Activated T-cell treated with anti-CD3 and anti-CD28 coated beads for 1 hour (primary cell): ENCODE measurements at regions not wholly inside any gene's neighbourhood (a gene's known extent, or its start where the extent isn't known, plus 50 kb on each side); places are given as distances from the start of the nearest gene placed in this dataset.
A peak's percentile ranks its signal among the peaks of the same experiment; 100 is the strongest.
"Not testable (repeated sequence)": the region's sequence is repeated elsewhere in the genome, so short reads cannot be mapped to it uniquely, and the experiment has no call there.

Experiments
- DNase-seq: peaks from one replicate; pipeline ENCODE4 v3.0.0-alpha.2; 2020; ENCODE audit warnings: low read depth

DNA sequence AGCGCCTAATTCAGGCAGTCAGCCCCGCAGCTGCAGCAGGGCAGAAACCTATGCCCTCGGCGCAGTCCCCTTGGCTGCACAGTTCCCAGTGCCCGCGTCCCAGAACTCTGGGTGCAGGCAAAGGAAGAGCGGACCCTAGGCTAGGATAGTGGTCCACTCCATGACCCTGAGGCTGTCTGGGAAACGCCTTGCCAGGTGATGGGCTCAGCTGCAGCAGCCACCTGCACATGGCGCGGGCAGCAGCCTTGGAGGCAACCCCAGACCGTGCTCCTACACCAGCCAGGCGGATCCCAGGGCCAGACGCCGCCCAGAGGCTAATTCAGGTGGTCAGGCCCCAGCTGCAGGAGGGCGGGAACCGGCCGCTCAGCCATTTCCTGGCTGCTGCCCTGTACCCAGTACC lies 83.0 kb downstream of the POTEC start:
- not testable (repeated sequence) for DNase-seq

DNA sequence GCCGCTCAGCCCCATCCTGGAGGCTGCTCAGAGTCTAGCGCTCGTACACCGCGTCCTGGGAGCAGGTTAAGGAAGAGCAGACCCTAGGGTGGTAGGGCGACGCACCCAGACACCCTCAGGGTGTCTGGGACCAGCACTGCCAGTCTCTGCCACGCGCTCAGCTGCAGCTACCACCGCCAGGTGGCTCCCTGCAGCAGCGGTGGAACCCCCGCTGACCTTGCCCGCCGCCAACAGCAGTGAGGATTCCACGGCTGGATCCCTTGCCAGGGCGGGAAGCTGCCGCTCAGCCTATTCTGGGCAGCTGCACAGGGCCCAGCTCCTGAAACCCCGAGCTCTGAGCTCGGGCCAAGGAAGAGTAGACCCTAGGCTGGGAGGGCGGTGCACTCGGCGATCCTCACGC lies 83.6 kb downstream of the POTEC start:
- DNase-seq, result not testable (repeated sequence)

DNA sequence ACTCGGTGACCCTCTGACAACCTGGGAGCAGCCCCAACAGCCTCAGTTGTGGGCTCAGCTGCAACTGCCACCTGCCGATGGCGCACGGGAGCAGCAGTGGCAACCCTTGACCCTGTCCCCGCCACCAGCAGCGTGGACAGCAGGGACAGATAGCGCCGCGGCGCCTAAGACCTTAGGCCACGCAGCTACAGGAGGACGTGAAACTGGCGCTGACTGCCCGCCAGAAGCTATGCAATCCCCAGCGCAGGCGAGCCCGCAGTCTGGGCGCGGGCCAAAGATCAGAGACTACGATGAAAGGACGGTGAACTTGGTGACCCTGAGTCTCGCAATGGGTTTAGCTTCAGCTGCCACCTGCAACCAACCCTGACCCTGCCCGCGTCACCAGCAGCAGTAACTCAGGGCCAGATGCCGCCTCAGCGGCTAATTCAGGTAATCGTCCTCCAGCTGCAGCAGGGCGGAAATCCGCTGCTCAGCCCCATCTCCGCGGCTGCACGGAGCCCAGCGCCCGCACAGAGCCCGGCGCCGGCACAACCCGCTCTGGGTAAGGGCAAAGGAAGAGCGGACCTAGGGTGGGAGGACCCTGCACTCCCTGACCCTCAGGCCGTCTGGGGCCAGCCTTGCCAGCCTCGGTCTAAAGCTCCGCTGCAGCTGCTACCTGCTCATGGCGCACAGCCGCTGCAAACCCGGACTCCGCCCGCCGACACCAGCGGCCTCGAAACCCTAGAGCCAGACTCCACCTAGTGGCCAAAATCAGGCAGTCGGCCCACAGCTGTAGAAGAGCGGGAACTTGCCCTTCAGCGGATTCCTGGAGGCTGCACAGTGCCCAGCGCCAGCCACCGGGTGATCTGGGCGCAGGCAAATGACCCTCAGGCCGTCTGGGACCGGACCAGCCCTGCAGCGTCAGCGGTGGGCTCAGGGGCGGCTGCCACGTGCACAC lies 85.1 kb downstream of the POTEC start:
- peak; percentile 54 for DNase-seq

DNA sequence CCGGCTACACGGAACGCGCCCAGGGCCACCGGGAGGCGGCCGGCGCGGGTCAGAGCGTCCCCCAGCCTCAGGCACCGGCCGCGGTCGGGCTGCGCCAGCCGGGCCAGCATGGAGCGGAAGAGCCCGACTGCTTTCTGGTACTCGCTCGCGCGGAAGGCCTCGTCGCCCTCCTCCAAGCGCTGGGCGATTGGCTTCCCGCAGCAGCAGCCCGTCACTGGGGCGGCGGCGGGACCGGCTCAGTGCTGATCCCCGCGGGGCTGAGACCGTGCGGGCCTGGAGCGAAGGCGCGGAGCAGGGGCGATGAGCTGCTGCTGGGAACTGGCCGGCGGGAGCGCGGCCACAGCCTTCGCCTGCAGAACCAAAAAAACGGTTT lies 92.8 kb downstream of the POTEC start:
- DNase-seq, result peak; percentile 17

DNA sequence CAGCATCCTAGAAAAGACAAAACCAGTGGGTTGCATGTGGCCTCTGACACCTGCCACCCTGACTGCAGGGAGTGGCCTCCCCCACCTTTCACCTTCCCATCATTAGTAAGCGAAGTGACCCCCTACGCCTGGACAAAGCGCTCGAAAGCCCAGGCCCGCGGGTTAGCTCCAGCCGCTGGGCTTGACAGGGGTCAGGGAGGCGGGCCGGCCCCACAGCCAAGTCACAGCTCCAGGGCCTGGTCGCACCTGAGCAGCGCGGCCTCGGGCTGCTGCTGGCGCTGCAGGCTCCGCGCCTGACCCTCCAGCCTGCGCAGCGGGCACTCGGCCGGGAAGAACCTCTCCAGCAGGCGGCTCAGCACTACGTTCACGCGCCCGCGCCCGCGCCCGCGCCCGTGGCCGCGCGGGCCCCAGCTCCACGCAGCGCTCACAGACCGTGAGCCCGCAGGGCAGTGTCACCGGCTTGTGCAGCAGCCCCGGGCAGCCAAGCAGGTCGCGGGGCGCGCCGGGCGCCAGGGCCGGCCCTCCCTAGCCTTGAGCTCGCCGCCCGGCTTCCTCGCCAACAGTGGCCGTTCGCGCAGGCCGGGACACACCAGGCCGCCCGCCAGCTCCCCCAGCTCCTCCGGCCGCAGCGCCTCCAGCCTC lies 93.3 kb downstream of the POTEC start:
- peak; percentile 16 for DNase-seq

DNA sequence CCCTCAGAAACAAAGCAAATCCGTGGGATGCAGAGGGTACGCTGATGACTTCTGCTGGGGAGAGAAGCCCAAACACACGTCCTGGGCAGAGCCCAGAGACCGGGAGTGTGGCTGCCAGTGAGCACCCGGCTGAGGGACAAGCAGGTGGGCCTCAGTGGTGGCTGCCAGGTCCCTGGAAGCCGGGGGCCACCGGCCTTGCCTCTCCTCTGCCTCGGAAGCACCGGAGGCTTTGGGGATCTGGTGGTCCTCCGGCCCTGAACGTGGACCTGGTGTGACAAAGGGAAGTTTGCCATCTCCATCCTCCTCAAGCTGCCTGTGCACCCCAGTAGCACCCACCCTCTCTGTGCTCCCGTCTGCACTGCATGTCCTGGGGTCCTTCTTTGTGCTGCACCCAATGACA lies 94.3 kb downstream of the POTEC start:
- DNase-seq, result not testable (repeated sequence)

DNA sequence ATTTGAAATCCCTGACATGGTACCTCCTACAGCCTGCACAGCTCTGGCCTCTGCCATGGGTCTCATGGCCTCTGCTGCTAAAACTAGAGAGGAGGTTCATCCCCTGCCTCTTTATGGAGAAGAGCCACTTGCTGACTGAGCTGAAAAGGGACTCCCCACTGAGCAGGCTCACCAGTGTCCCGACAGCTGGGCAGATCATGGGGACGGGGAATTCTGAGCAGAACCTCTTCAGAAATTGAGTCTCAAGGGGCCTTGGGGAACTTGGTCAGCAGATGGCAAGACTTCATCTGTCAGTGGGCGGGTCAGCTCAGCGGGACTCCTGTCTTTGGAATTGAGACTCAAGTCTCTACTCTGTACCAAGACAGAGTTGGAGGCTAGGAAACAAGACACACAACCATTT lies 95.7 kb downstream of the POTEC start:
- DNase-seq, result not testable (repeated sequence)

DNA sequence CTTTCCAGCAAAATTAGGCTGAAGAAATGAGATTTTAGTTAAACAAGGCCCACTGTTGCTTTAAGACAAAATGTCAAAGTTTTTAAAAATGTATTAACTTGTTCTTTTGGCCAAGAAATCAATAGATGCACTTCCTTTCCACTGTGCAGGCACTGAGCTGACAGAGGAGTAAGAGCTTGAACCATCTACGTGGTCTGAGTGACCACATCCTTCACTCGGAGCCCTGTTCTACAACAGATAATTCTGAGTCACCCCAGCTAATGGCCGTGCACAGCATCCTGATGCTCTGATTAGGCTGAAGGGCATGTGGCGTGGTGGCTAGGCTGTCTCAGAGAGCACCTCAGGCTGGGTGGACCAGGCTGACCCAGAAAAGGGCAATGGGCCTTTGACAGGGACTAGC lies 107.9 kb downstream of the POTEC start:
- not testable (repeated sequence) for DNase-seq

DNA sequence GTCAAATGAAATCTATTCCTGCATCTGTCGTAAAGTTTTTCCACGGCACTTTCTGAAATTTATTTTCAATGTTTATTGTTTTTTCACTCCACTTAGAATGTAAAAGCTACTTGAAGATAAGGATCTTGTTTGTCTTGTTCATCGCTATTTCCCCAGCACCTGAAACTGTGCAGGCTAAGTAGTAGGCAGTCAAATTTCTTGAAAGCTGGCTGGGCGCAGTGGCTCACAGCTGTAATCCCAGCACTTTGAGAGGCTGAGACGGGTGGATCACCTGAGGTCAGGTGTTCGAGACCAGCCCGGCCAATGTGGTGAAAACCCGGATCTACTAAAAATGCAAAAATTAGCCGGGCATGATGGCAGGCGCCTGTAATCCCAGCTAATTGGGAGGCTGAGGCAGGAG lies 111.0 kb downstream of the POTEC start:
- DNase-seq, result not testable (repeated sequence)

DNA sequence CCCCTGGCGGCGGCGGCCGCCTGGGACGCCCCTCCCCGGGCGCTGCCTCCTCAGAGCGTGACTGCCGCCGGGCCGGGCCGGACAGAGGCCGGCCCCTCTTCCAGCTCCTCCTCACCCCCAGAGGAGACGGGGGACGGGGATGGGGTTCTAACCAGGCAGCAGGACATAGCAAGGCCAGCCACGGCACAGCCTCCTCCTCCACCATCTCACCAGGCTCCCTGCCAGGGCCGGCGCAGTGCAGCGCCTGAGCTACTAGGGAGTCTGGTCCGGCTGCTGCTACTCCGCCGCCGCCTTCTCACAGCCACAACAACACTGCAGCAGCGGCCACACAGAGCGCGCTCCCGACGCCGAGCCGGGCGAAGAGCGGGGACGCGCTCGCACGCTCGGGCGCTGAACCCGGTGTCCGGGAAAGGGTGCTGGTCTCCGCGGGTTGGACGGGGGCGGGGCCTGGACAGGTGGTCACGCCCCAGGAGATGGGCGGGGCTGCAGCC lies 112.3 kb downstream of the POTEC start:
- peak; percentile 42 for DNase-seq

DNA sequence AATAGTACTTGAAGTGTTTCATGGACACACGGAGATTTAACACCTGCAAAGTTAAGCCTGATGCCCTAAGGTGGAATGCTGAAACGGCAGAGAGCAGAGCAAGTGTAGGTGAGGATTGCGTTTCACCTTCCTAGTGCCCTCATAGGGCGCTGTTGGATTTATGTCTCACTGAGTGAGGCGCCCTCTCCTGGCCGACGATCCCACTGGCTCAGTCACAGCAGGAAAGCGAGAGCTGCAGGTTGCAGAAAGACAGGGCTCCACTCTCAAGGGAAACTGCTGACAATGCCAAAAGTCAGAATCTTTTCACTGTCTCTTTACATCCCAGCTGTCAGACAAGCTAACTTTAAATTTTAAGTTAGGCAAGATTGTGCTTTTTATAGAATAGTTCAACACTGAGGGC lies 127.6 kb downstream of the POTEC start:
- peak; percentile 22 for DNase-seq

DNA sequence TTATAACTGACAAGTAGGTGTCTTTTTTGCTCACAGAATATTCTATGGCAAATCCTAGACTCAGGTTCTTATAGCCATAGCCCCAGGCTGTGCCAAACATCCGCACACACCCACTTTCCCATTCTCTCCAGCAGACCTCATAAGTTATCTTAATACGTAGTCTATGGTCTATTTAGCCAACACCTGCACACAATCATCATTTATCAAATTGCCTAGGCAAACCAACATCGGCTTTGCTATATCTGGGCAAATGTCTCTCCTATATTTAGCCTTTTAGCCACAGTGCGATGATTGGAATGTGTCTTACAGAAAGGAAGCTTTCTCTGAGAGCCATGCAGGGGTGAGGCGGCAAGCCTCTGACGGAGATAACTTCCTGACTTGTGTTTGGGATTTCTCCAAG lies 128.0 kb downstream of the POTEC start:
- not testable (repeated sequence) for DNase-seq

DNA sequence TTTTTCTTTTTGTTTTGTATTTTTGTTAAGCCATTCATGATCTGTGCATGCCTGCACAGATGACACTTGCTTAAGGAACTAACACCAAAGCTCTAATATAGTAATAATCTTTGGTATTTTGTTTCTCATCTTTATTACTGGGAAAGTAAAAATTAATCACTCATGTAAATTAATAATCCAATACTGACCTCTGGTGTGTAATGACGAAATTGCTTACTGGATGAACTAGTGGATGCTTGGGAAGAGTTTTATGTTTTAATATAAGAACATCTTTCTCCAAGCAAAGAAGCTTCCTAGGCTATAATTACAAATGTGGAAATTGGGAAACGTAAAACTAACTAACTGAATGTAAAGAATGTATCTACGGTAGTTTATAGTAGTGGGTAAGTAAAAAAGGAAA lies 147.9 kb downstream of the POTEC start:
- DNase-seq, result not testable (repeated sequence)

DNA sequence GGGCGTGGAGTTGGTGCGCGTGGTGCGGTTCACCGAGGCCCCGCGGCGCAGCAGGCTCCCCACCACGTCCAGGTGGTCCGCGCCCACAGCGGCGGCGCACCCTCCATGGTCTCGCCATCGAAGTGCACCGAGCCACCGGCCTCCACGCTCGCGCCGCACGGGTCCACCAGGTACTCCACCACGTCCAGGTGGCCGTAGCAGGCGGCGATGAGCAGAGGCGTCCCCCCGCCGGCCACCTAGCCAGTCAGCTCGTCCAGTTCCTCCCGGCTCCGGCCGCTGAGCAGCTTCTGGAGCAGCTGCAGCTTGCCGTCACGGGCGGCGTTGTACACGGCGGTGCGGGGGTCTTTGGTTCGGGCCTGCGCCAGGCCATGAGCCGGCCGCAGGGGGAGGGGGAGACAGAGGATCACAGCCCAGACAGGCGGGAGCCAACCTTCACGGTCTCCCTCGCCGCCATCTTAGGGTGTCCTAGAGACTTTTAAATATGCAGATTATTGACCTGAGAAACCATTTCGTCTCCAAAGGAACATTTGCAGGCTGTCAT lies 149.8 kb downstream of the POTEC start:
- not testable (repeated sequence) for DNase-seq

DNA sequence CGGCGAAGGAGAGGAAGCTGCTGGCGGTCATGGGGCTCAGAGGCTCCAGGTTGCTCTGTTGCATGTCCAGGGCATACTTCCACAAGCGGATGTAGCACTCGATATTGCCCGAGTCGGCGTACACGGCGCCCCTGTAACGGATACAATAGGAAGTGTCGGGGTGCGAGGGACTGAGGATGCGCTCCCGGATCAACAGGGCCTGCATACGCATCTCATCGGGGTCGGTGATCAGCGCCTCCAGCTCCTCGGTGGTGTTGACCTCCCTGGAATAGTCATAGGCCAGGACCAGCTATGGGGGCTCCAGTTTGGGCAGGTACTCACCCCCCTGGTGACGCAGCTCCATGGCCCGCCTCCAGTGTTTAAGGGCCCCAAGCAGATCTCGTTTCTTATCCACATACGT lies 150.8 kb downstream of the POTEC start:
- DNase-seq, result not testable (repeated sequence)

DNA sequence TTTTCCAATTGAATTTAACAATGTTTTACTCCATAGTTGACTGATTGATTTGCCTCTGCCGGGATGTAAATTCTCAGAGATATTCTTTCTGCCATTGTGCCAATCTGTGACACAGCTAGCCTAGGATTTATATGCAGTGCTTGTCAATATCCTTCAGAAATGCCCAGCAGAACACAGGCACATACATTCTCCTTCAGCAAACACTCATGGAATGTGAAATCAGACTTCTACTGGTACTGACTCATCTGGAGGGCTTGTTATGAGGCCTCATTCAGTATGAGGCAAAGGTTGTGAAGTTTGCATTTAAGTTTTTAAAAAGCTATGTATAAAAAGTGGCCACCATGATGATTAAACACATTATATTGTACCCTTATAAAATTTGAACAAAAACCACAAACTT lies 158.4 kb downstream of the POTEC start:
- DNase-seq, result not testable (repeated sequence)

DNA sequence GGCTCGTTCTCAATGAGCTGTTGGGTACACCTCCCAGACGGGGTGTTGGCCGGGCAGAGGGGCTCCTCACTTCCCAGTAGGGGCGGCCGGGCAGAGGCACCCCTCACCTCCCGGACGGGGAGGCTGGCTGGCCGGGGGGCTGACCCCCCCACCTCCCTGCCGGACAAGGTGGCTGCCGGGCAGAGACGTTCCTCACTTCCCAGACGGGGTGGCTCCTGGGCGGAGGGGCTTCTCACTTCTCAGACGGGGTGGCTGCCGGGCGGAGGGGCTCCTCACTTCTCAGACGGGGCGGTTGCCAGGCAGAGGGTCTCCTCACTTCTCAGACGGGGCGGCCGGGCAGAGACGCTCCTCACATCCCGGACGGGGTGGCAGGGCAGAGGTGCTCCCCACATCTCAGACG lies 160.7 kb downstream of the POTEC start:
- not testable (repeated sequence) for DNase-seq

DNA sequence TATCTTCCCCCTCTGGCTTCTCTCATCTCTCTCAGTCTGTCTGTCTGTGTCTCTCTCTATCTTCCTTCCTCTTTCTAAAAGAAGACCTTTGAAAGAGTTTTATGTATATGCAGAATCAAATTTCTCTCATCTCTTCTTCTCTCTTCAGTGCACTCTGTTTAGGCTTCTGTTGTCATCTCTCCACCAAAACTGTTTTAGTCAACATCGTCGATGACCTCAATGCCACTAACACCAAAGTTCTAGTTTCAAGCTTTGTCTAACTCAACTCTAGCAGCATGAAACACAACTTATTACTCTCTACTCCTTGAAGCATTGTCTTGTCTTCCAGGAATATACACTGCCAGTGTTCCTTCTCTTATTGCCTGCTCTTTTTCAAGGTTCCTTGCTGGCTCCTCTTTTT lies 163.9 kb downstream of the POTEC start:
- DNase-seq, result not testable (repeated sequence)

DNA sequence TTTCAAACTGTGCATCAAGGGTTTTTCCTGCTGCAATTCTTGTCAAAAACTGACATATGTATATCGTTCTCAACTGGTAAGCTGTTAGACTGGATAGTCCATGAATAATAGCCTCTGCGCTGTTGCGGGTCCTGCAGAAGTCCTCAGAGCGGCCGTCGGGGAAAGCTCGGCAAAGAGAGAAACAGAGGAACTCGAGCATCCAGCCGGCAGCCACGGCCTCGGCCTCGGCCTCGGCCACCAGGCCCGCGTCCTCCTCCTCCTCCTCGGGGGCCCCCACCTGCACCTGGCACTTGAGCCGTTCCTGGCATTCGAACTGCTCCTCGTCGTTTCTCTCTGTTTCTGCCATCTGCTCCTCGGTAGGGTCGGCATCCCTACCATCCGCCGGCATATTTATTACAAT lies 165.0 kb downstream of the POTEC start:
- not testable (repeated sequence) for DNase-seq

DNA sequence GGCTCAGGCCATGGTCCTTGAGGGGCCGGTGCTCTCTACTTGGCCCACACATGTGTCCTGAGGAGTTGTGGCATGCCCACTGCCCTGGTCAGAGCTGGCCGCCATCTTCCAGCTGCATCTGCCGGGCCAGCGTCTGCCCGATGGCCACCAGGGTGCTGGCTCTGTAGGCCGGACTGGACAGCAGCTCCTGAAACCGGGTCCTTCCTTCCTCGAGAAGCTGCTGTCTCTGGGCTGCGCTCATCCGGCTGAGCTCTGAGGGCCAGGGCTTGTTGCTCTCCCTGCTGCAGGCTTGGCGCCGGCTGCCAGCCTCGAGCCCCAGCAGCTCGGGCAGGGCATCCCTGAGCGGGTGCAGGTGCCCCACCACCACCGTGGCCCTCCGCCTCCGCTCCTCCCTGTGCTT lies 182.1 kb downstream of the POTEC start:
- DNase-seq, result not testable (repeated sequence)

DNA sequence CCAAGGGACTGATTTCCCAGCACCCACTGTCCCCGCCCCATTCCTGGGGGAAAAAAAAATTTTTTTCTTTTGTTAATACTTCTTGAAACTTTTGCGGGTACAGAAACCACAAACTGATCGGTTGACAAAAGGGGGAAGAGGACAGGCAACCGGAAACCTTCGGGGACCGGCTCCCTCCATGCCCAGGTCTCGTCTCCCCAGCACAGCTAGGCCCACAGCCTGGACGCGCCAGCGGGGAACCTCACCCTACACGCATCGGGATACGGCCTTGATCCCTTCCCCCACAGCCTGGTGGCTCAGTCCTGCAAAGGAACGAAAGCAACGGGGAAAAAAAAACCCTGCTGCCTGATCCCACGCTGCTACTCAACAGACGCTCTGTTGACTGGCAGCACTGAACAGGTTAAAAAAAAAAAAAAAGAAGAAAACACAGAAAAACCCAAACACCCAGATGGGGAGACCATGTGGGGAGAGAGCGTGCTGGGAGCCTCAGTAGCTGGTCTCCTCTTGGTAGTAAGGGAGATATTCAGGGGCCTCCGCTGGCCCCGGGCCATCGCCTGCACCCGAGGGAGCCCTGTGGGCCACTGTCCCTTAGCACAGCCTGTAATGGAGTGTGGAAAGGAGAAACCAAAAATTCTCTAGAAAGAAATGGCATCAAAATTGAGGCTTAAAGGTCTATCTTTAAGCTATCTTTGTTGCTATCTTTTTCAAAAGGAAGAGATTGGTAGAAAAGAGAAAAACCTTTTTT lies 185.7 kb downstream of the POTEC start:
- not testable (repeated sequence) for DNase-seq

DNA sequence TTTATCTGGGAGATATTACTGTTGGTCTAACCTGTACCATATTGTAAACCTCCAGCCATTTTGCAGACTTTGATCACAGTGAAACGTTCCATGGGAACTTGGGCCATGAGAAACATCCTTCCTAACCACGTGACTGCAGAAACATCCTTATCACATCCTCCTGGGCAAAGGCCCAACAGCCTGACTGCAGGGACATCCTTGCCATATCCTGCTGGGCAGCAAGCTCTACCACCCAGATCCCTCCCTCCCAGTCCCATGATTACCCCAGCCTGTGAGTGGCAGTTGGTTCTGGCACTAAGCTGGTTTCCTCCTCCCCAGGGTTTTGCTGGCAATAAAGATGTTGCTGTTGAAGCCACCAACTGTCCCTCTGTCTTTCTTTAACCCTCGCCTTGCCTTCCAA lies 201.2 kb downstream of the POTEC start:
- not testable (repeated sequence) for DNase-seq
